D721Med (cell line): ENCODE measurements at regions not wholly inside any gene's neighbourhood (a gene's known extent, or its start where the extent isn't known, plus 50 kb on each side); places are given as distances from the start of the nearest gene placed in this dataset.

Source experiments
- DNase-seq: peaks from one replicate; pipeline ENCODE4 v3.0.0; 2011; ENCODE audit warnings: low spot score; ENCODE audit not compliant: insufficient read length
- FAIRE-seq: peaks from 2 replicates; lab custom pipeline; 2011; peaks lifted over from hg19 to GRCh38; lab: Jason Lieb, UNC
- TF ChIP-seq, protein P1 (sequence below): IDR thresholded peaks from 2 replicates; pipeline ENCODE4 v1.5.1; 2012; ENCODE audit warnings: mild to moderate bottlenecking, control low read depth; ENCODE audit not compliant: insufficient read depth; ENCODE audit errors: missing control alignments

DNA sequence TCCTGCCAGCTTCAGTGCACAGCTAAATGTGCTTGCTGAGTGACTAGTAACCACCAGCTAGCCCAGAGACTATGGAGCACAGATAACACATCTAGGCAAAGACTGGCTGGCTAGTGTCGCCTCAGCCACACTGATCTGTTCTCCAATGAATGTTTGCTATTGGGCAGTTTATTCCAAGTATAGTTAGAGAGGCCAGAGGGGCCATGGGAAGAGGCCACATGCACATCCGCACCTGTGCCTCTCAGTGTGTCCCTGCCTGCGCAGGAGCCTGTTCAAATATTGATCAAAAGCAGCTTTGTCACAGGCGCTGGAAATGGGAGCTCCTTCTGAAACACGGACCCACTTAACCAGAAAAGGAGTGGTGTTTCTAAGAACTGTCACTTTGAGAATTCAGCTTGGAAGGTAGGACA lies 51.3 kb upstream of the ATP1A1 start:
- no peak for DNase-seq
- TF ChIP-seq, protein P1, sequence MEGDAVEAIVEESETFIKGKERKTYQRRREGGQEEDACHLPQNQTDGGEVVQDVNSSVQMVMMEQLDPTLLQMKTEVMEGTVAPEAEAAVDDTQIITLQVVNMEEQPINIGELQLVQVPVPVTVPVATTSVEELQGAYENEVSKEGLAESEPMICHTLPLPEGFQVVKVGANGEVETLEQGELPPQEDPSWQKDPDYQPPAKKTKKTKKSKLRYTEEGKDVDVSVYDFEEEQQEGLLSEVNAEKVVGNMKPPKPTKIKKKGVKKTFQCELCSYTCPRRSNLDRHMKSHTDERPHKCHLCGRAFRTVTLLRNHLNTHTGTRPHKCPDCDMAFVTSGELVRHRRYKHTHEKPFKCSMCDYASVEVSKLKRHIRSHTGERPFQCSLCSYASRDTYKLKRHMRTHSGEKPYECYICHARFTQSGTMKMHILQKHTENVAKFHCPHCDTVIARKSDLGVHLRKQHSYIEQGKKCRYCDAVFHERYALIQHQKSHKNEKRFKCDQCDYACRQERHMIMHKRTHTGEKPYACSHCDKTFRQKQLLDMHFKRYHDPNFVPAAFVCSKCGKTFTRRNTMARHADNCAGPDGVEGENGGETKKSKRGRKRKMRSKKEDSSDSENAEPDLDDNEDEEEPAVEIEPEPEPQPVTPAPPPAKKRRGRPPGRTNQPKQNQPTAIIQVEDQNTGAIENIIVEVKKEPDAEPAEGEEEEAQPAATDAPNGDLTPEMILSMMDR = no peak
- FAIRE-seq = no peak

DNA sequence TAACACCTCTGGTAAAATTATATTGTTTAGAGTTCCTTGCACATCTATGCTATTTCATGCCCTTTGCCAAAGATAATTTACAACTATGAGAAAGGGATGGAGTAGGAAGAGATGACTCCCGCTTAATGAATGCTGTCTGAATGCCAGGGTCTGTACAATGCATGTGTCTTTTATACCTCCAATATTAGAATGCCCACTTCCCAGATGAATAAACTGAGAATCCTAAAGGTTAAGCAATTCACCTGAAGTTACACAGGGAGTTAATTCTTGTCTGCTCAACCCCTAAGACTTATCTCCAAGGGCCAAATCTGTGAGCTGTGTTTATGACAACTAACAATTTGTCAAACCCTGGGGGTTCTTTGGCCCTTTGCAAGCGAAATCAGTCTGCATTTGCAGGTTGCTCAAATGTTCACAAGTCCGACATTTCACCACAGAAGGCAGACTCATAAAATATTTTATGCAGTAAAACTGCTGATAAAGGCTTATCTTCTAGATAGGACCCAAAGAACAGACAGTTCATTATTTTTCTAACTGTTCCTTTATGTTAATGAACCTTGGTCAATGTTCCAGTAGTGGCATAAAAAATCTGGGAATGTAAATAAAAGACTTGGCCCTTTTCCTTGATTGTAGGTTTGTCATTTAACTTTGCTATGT lies 50.2 kb upstream of the ATP1A1 start:
- DNase-seq (no peak), FAIRE-seq (no peak)
- TF ChIP-seq, protein P1 = no peak
